Loucy (cell line): ENCODE measurements at regions not wholly inside any gene's neighbourhood (a gene's known extent, or its start where the extent isn't known, plus 50 kb on each side); places are given as distances from the start of the nearest gene placed in this dataset.

ENCODE experiments used
- H2AFZ ChIP-seq: fragments of 200-600 bp; sonication (generic); 2 replicates; pipeline ENCODE4 v1.6.0; 2016; ENCODE audit warnings: antibody characterized with exemption, mild to moderate bottlenecking, low read length, moderate library complexity
- H3F3A ChIP-seq: fragments of 200-600 bp; 2 replicates; pipeline ENCODE4 v1.6.0; 2016; ENCODE audit warnings: antibody characterized with exemption, low read depth, mild to moderate bottlenecking
- H3K27me3 ChIP-seq: fragments of 200-600 bp; sonication (generic); 2 replicates; pipeline ENCODE4 v1.6.1; 2014; ENCODE audit warnings: low read length, mild to moderate bottlenecking; ENCODE audit not compliant: insufficient read depth, poor library complexity, severe bottlenecking
- H3K36me3 ChIP-seq: fragments of 200-600 bp; sonication (generic); 2 replicates; pipeline ENCODE4 v1.6.1; 2016; ENCODE audit warnings: low read length; ENCODE audit not compliant: insufficient read depth
- H3K4me1 ChIP-seq: fragments of 200-600 bp; sonication (generic); 2 replicates; pipeline ENCODE4 v1.5.1; 2014; ENCODE audit warnings: low read length, mild to moderate bottlenecking; ENCODE audit not compliant: insufficient read depth, poor library complexity, severe bottlenecking
- H3K4me2 ChIP-seq: fragments of 200-600 bp; sonication (generic); 2 replicates; pipeline ENCODE4 v1.6.0; 2014; ENCODE audit warnings: antibody characterized with exemption, low read length, low read depth, mild to moderate bottlenecking; ENCODE audit not compliant: poor library complexity, severe bottlenecking
- H3K4me3 ChIP-seq: fragments of 200-600 bp; sonication (generic); 2 replicates; pipeline ENCODE4 v1.5.1; 2014; ENCODE audit warnings: low read length, mild to moderate bottlenecking, mixed read lengths; ENCODE audit not compliant: poor library complexity, severe bottlenecking
- H3K79me2 ChIP-seq: fragments of 200-600 bp; sonication (generic); 2 replicates; pipeline ENCODE4 v1.6.1; 2014; ENCODE audit warnings: low read length; ENCODE audit not compliant: insufficient read depth
- H3K9ac ChIP-seq: fragments of 200-600 bp; sonication (generic); 2 replicates; pipeline ENCODE4 v1.6.0; 2014; ENCODE audit warnings: mild to moderate bottlenecking, low read depth, low read length, moderate library complexity; ENCODE audit not compliant: poor library complexity, severe bottlenecking
- H3K9me2 ChIP-seq: fragments of 200-600 bp; sonication (generic); replicated peaks from 2 replicates; pipeline ENCODE4 v1.6.1; 2016; ENCODE audit warnings: low read depth, low read length, mixed read lengths
- H3K9me3 ChIP-seq: fragments of 200-600 bp; sonication (generic); 2 replicates; pipeline ENCODE4 v1.6.1; 2014; ENCODE audit warnings: mild to moderate bottlenecking, antibody characterized with exemption, low read length, low read depth; ENCODE audit not compliant: insufficient read depth
- H4K20me1 ChIP-seq: fragments of 200-600 bp; sonication (generic); 2 replicates; pipeline ENCODE4 v1.6.0; 2014; ENCODE audit warnings: antibody characterized with exemption, low read length, mild to moderate bottlenecking; ENCODE audit not compliant: insufficient read depth, poor library complexity, severe bottlenecking
- CTCF ChIP-seq: fragments of 200-600 bp; sonication (generic); conservative IDR thresholded peaks from 2 replicates; pipeline ENCODE4 v1.5.1; 2014; ENCODE audit warnings: mild to moderate bottlenecking, antibody characterized with exemption, low read length
- EZH2phosphoT487 ChIP-seq: fragments of 200-600 bp; IDR thresholded peaks from 2 replicates; pipeline ENCODE4 v1.6.1; 2018; ENCODE audit warnings: antibody characterized with exemption, mild to moderate bottlenecking, moderate library complexity, borderline replicate concordance

- no peak overlapping the region for H3K9ac ChIP-seq
- no peaks in the 10 kb centered on the region for H3F3A ChIP-seq
- H4K20me1 ChIP-seq = no peaks in the 10 kb centered on the region
- no peaks in the 10 kb centered on the region for H3K9me2 ChIP-seq
- H2AFZ ChIP-seq = no peak overlapping the region
- H3K4me1 ChIP-seq = no peaks in the 10 kb centered on the region
- no peaks in the 10 kb centered on the region for H3K36me3 ChIP-seq
- no peaks in the 10 kb centered on the region for H3K9me3 ChIP-seq
- H3K4me2 ChIP-seq = no peak overlapping the region
- TF ChIP-seq CTCF = no peak
- no peak for TF ChIP-seq EZH2phosphoT487
- no peak overlapping the region for H3K4me3 ChIP-seq
- no peaks in the 10 kb centered on the region for H3K27me3 ChIP-seq
- H3K79me2 ChIP-seq = no peaks in the 10 kb centered on the region
Observed at GRCh38 chr11:56909563-56909962, 79.2 kb upstream of the OR5AK2 start.

GRCh38 chr11:56909080-56909479 lies 79.6 kb upstream of the OR5AK2 start:
- no peak overlapping the region for H3K9ac ChIP-seq
- H3K9me3 ChIP-seq = no peaks in the 10 kb centered on the region
- no peak overlapping the region for H2AFZ ChIP-seq
- no peak overlapping the region for H3K4me2 ChIP-seq
- H3K36me3 ChIP-seq = no peaks in the 10 kb centered on the region
- TF ChIP-seq EZH2phosphoT487 (no peak), CTCF (no peak)
- H3K4me1 ChIP-seq = no peaks in the 10 kb centered on the region
- H4K20me1 ChIP-seq = no peaks in the 10 kb centered on the region
- no peaks in the 10 kb centered on the region for H3K27me3 ChIP-seq
- no peak overlapping the region for H3K4me3 ChIP-seq
- H3K79me2 ChIP-seq = no peaks in the 10 kb centered on the region
- no peaks in the 10 kb centered on the region for H3K9me2 ChIP-seq
- H3F3A ChIP-seq = no peaks in the 10 kb centered on the region

GRCh38 chr11:56906683-56907148 lies 82.0 kb upstream of the OR5AK2 start:
- H2AFZ ChIP-seq = no peak overlapping the region
- no peaks in the 10 kb centered on the region for H3K27me3 ChIP-seq
- no peaks in the 10 kb centered on the region for H3K36me3 ChIP-seq
- no peaks in the 10 kb centered on the region for H3K4me1 ChIP-seq
- TF ChIP-seq EZH2phosphoT487 (no peak), CTCF (no peak)
- H3K4me2 ChIP-seq = no peak overlapping the region
- no peak overlapping the region for H3K4me3 ChIP-seq
- no peaks in the 10 kb centered on the region for H3K79me2 ChIP-seq
- H3K9ac ChIP-seq = no peak overlapping the region
- H4K20me1 ChIP-seq = no peaks in the 10 kb centered on the region
- no peaks in the 10 kb centered on the region for H3K9me3 ChIP-seq
- no peaks in the 10 kb centered on the region for H3F3A ChIP-seq
- H3K9me2 ChIP-seq = no peaks in the 10 kb centered on the region
